ENCODE measurements at regions not wholly inside any gene's neighbourhood (a gene's known extent, or its start where the extent isn't known, plus 50 kb on each side); places are given as distances from the start of the nearest gene placed in this dataset.

DNA sequence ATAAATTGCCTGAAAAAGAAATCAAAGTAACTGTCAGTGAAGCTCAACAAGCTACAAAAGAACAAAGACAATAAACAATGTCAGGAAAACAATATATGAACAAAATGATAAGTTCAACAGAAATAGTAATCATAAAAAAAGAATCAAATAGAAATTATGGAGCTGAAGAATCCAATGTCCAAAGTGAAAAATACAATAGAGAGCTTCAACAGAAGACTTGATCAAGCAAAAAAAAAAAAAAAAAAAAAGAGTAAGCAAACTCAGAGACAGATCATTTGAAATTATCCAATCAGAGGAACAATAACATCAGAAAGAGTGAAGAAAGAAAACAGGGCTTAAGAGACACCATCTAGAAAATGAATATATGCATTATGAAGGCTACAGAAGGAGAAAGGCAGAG lies 251.4 kb upstream of the SAMSN1 start:
- TF ChIP-seq, protein P1, sequence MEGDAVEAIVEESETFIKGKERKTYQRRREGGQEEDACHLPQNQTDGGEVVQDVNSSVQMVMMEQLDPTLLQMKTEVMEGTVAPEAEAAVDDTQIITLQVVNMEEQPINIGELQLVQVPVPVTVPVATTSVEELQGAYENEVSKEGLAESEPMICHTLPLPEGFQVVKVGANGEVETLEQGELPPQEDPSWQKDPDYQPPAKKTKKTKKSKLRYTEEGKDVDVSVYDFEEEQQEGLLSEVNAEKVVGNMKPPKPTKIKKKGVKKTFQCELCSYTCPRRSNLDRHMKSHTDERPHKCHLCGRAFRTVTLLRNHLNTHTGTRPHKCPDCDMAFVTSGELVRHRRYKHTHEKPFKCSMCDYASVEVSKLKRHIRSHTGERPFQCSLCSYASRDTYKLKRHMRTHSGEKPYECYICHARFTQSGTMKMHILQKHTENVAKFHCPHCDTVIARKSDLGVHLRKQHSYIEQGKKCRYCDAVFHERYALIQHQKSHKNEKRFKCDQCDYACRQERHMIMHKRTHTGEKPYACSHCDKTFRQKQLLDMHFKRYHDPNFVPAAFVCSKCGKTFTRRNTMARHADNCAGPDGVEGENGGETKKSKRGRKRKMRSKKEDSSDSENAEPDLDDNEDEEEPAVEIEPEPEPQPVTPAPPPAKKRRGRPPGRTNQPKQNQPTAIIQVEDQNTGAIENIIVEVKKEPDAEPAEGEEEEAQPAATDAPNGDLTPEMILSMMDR (IDR thresholded peaks at IDR 0.05): no peak
- no peak for TF ChIP-seq POLR2AphosphoS5 (IDR thresholded peaks at IDR 0.05)
- TF ChIP-seq POLR2A (IDR thresholded peaks at IDR 0.05): no peak
